Common myeloid progenitor, CD34-positive (primary cell): ENCODE measurements at regions not wholly inside any gene's neighbourhood (a gene's known extent, or its start where the extent isn't known, plus 50 kb on each side); places are given as distances from the start of the nearest gene placed in this dataset.
A peak's percentile ranks its signal among the peaks of the same experiment; 100 is the strongest.

Experiments
- CTCF ChIA-PET: fragments of 350-600 bp; sonication (Branson Sonifier 250); formaldehyde crosslinking; loops from one replicate; lab custom pipeline; 2021; ENCODE audit warnings: antibody characterized with exemption; lab: Charles Lee
- POLR2A ChIA-PET: fragments of 350-600 bp; sonication (Branson Sonifier 250); formaldehyde crosslinking; loops from one replicate; lab custom pipeline; 2021; ENCODE audit warnings: antibody characterized with exemption; lab: Charles Lee
- DNase-seq, 3 donors: peaks; one replicate each; pipeline versions ENCODE4 v3.0.0 to v3.0.0-alpha.2; 2013
- H3K27ac ChIP-seq, 2 experiments: 1 replicate in 1 of 2; 2 replicates in 1 of 2; pipeline ENCODE4 v1.7.0; 2013; ENCODE audit warnings: inconsistent platforms in 2 of 2, low read length in 2 of 2, mild to moderate bottlenecking in 2 of 2, low read depth in 1 of 2, moderate library complexity in 1 of 2; ENCODE audit not compliant: severe bottlenecking in 2 of 2, insufficient read depth in 1 of 2, poor library complexity in 1 of 2
- H3K27me3 ChIP-seq, 5 experiments: replicated peaks in 2 of 5; 1 replicate in 3 of 5; 2 replicates in 2 of 5; pipeline versions ENCODE4 v1.6.1 to v1.7.0; 2013; ENCODE audit warnings: low read length in 4 of 5, mild to moderate bottlenecking in 2 of 5, moderate library complexity in 2 of 5, inconsistent platforms in 1 of 5; ENCODE audit not compliant: insufficient read depth in 5 of 5, control insufficient read depth in 4 of 5
- H3K36me3 ChIP-seq, 4 experiments: 1 replicate in 2 of 4; 2 replicates in 2 of 4; pipeline versions ENCODE4 v1.6.1 to v1.7.0; 2013; ENCODE audit warnings: low read length in 3 of 4, control low read depth in 1 of 4, mild to moderate bottlenecking in 1 of 4; ENCODE audit not compliant: control insufficient read depth in 4 of 4, insufficient read depth in 4 of 4
- H3K4me1 ChIP-seq, 4 experiments: 1 replicate in 3 of 4; 2 replicates in 1 of 4; pipeline versions ENCODE4 v1.6.1 to v1.7.1; 2013; ENCODE audit warnings: low read length in 3 of 4, mild to moderate bottlenecking in 3 of 4, control low read depth in 1 of 4, inconsistent platforms in 1 of 4, moderate library complexity in 1 of 4; ENCODE audit not compliant: control insufficient read depth in 4 of 4, insufficient read depth in 4 of 4; ENCODE audit errors: control extremely low read depth in 1 of 4
- H3K4me3 ChIP-seq, 7 experiments: 1 replicate in 4 of 7; 2 replicates in 3 of 7; pipeline versions ENCODE4 v1.5.1 to v1.7.0; 2013; ENCODE audit warnings: mild to moderate bottlenecking in 7 of 7, low read length in 6 of 7, moderate library complexity in 6 of 7, inconsistent platforms in 2 of 7, low read depth in 2 of 7, control low read depth in 1 of 7; ENCODE audit not compliant: insufficient read depth in 4 of 7, control insufficient read depth in 1 of 7; ENCODE audit errors: extremely low read depth in 1 of 7
- H3K9me3 ChIP-seq, 5 experiments: 1 replicate in 4 of 5; 2 replicates in 1 of 5; pipeline versions ENCODE4 v1.6.1 to v1.7.1; 2013; ENCODE audit warnings: low read length in 4 of 5, mild to moderate bottlenecking in 2 of 5, inconsistent platforms in 1 of 5, low read depth in 1 of 5, moderate library complexity in 1 of 5; ENCODE audit not compliant: control insufficient read depth in 4 of 5, insufficient read depth in 2 of 5; ENCODE audit errors: control extremely low read depth in 1 of 5
- WGBS: methylation state at CpG from one replicate; pipeline ENCODE4 v1.1.5; 2013; ENCODE audit not compliant: insufficient coverage; 5-methylcytosine and 5-hydroxymethylcytosine counted together

DNA sequence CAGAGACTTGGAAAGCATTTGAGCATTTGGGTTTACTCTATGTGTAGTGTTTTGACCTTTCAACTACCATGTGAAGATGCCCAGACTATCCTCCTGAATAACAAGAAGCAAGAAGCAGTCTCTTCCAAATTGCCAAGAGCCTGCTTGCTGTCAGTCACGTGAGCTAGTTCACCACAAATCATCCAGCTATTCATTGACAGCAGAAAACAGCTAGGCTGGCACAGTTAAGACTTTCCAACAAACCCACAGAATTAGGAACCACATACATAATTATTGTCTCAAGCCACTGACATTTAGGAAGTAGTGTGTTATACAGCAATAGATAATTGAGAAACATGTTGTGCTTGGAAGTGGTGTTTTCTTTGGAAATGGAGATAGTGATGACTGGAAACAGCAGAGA, 1652.0 kb downstream of the NCAM2 start:
- H3K27ac ChIP-seq, result peak overlapping the region in 1 of 2 experiments; percentile 29
- no peaks in the 10 kb centered on the region for H3K27me3 ChIP-seq
- H3K9me3 ChIP-seq, result no peaks in the 10 kb centered on the region
- WGBS, result 0% methylated on average over 1 of the region's 1 CpG
- H3K4me1 ChIP-seq, result peaks cover 0 to 18% (median 6%) of the 10 kb centered on the region in 4 experiments
- H3K4me3 ChIP-seq, result peak overlapping the region in 1 of 7 experiments; percentile 28
- H3K36me3 ChIP-seq, result no peaks in the 10 kb centered on the region
- POLR2A ChIA-PET, result no interaction called here
- peak; percentile 24 to 89 (median 82) for DNase-seq
- CTCF ChIA-PET, result no interaction called here

DNA sequence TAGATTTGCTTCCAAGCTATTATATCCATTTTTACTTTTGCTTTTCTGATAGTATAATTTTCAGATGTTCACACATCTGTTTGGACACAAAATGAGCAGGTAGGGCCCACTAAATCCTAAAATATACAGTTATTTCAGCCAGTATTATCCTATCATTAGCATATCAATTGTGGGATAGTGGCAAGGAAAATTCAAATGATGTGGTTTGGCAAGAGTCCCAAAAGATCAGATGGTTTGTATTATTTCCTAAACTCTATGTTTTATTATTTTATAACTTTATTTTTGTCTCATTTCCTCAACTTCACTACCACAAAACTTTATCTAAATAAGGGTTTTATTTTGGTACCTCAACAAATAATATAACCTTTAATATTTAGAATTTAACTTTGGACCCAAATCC, 1659.6 kb downstream of the NCAM2 start:
- ChIA-PET POLR2A (no interaction called here), CTCF (interaction anchor here (0.9 kb wide), 1 partner anchor 12 kb away, joined by 3 read pairs; no protein-coding TSS in a partner anchor)

DNA sequence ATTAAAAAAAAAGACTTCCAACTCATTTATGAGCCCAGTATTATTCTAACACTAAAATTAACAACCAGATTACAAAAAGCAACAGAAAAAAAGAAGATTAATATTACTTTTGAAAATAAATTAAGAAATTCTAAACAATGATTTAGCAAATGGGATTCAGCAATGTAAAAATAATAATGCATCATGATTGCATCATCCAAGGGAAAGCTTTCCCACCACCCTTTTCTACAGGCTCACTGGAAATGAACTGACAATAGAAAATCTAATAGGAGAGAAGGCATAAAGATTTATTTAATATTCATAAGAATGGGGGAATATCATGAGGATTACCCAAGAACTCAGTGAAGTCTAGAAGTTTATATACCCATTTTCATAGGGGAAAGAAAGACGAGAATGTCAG, 1671.9 kb downstream of the NCAM2 start:
- no peak overlapping the region for H3K27ac ChIP-seq
- 100% methylated on average over 1 of the region's 1 CpG for WGBS
- DNase-seq, result no peak
- H3K9me3 ChIP-seq, result peaks cover 0 to 2% (median 0%) of the 10 kb centered on the region in 5 experiments
- POLR2A ChIA-PET, result no interaction called here
- no peaks in the 10 kb centered on the region for H3K27me3 ChIP-seq
- H3K36me3 ChIP-seq, result no peaks in the 10 kb centered on the region
- no peaks in the 10 kb centered on the region for H3K4me1 ChIP-seq
- H3K4me3 ChIP-seq, result no peak overlapping the region
- CTCF ChIA-PET, result no interaction called here

More for the DNA sequence above, 1659.6 kb downstream of the NCAM2 start:
- DNase-seq, result no peak
- Histone ChIP-seq H3K4me3 (no peak overlapping the region), H3K27ac (no peak overlapping the region), H3K9me3 (no peaks in the 10 kb centered on the region), H3K27me3 (no peaks in the 10 kb centered on the region), H3K36me3 (no peaks in the 10 kb centered on the region), H3K4me1 (peaks cover 0 to 2% (median 0%) of the 10 kb centered on the region in 4 experiments)

DNA sequence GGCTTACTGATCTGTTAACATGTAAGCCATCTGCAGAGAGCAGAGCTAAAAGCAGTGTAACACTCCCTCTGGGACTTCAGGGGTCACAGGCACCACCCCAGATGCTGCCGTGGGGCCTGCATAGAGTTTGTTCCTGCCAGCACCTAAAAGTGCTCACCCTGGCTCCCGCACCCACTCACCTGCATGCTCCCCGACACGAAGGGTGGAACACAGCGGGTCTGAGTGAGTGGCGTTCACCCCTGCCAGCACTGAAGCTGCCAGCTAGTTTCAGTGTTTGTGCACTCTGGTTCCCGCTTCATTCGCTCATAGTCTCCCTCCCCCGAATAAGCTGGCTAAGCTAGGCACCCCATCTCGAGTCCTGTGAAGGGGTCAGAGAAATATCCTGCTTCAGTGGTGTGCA, 1681.0 kb downstream of the NCAM2 start:
- Histone ChIP-seq H3K4me3 (no peak overlapping the region), H3K27ac (no peak overlapping the region), H3K4me1 (no peaks in the 10 kb centered on the region), H3K27me3 (no peaks in the 10 kb centered on the region), H3K36me3 (no peaks in the 10 kb centered on the region), H3K9me3 (peaks cover 0 to 3% (median 0%) of the 10 kb centered on the region in 5 experiments)
- 97% methylated on average over 10 of the region's 10 CpGs for WGBS
- CTCF ChIA-PET, result no interaction called here
- POLR2A ChIA-PET, result no interaction called here
- no peak for DNase-seq

DNA sequence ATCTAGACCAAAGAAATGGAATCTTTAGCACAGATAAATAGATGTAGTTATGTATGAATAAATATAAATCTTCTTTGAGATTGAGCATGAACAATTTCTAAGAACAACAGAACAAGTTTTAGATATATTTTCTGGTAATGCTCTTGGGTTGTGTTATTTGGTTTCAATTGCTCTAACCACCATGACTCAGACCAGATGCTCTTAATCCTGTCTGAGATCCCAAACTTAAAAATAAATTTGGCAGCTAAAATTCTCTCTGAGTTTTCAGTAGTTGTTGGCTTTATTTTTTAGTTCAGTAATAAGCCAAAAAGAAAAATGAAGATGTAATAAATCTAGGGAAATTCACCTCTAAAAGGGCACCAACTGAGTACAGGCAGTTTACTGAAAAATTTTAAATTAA, 1693.4 kb downstream of the NCAM2 start:
- DNase-seq, result peak in 1 of 3 donors; percentile 16
- peaks cover 1 to 29% (median 4%) of the 10 kb centered on the region in 5 experiments for H3K9me3 ChIP-seq
- ChIA-PET POLR2A (no interaction called here), CTCF (no interaction called here)
- H3K4me3 ChIP-seq, result no peak overlapping the region
- no peaks in the 10 kb centered on the region for H3K4me1 ChIP-seq
- H3K27ac ChIP-seq, result no peak overlapping the region
- no peaks in the 10 kb centered on the region for H3K27me3 ChIP-seq
- no peaks in the 10 kb centered on the region for H3K36me3 ChIP-seq

DNA sequence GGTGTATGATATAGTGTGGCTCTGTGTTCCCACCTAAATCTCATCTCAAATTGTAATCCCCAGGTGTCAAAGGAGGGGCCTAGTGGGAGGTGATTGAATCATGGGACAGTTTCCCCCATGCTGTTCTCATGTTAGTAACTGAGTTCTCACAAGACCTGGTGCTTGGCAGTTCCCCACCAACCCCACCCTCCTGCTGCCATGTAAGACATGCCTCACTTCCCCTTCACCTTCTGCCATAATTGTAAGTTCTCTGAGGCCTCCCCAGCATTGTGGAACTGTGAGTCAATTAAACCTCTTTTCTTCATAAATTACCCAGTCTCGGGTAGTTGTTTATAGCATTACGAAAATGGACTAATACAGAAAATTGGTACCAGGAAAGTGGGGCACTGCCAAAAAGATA, 1705.3 kb downstream of the NCAM2 start:
- Histone ChIP-seq H3K27me3 (no peaks in the 10 kb centered on the region), H3K4me3 (peak overlapping the region in 1 of 7 experiments; percentile 28), H3K27ac (no peak overlapping the region), H3K9me3 (no peaks in the 10 kb centered on the region), H3K4me1 (peaks cover 0 to 9% (median 6%) of the 10 kb centered on the region in 4 experiments), H3K36me3 (no peaks in the 10 kb centered on the region)
- peak in 2 of 3 donors; percentile 64 to 76 for DNase-seq
- ChIA-PET POLR2A (no interaction called here), CTCF (no interaction called here)
- WGBS, result no CpG with 5 or more reads among the region's 2 CpGs

DNA sequence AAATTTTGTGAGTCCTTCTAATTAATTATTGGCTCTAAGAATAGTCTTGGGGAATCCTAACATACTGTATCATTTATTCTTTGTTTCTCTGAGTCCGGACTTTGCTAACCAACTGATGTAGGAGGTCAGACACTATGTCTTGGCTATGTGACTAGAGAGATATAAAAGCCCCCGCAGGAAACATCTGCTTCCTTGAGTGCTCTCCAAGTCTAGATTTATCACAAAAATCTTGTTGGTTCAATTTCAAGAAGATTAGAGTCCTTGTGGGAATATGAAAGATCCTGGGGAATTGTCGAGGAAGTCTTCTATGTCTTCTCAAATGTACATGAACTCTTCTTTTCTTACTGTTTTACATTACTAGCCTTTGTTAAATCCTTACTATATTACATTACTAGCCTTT, 1712.5 kb downstream of the NCAM2 start:
- peak overlapping the region; percentile 31 to 37 for H3K27ac ChIP-seq
- ChIA-PET POLR2A (no interaction called here), CTCF (no interaction called here)
- peak overlapping the region in 3 of 7 experiments; percentile 1 to 26 (median 22) for H3K4me3 ChIP-seq
- no peaks in the 10 kb centered on the region for H3K36me3 ChIP-seq
- peaks cover 19 to 38% (median 26%) of the 10 kb centered on the region in 4 experiments for H3K4me1 ChIP-seq
- H3K27me3 ChIP-seq, result no peaks in the 10 kb centered on the region
- no CpG with 5 or more reads among the region's 3 CpGs for WGBS
- DNase-seq, result peak; percentile 46 to 89 (median 77)
- H3K9me3 ChIP-seq, result peaks cover 0 to 3% (median 0%) of the 10 kb centered on the region in 5 experiments
